ENCODE measurements at regions not wholly inside any gene's neighbourhood (a gene's known extent, or its start where the extent isn't known, plus 50 kb on each side); places are given as distances from the start of the nearest gene placed in this dataset.

DNA sequence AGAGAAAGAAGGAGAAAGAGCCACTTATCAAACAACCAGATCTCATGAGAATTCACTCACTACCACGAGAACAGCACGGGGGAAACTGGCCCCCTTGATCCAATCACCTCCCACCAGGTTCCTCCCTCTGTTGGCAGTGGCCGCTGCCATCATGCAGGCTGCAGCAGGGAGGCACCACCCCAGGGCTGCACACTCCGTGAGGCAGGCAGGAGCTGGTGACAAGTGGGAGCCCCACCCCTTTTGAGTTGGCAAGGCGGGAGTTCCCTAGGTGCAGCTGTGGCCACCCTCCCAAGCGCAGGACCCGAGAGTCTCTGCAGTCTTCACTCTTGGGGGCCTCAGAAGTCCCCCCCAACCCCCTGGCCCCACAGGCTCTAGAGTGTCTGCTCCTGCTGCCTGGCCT, 83.9 kb upstream of the GJB5 start:
- TF ChIP-seq, protein P1, sequence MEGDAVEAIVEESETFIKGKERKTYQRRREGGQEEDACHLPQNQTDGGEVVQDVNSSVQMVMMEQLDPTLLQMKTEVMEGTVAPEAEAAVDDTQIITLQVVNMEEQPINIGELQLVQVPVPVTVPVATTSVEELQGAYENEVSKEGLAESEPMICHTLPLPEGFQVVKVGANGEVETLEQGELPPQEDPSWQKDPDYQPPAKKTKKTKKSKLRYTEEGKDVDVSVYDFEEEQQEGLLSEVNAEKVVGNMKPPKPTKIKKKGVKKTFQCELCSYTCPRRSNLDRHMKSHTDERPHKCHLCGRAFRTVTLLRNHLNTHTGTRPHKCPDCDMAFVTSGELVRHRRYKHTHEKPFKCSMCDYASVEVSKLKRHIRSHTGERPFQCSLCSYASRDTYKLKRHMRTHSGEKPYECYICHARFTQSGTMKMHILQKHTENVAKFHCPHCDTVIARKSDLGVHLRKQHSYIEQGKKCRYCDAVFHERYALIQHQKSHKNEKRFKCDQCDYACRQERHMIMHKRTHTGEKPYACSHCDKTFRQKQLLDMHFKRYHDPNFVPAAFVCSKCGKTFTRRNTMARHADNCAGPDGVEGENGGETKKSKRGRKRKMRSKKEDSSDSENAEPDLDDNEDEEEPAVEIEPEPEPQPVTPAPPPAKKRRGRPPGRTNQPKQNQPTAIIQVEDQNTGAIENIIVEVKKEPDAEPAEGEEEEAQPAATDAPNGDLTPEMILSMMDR (IDR thresholded peaks at IDR 0.05): no peak
- TF ChIP-seq POLR2A (IDR thresholded peaks at IDR 0.05): no peak
- TF ChIP-seq POLR2AphosphoS5 (IDR thresholded peaks at IDR 0.05): no peak
- TF ChIP-seq EP300 (IDR thresholded peaks at IDR 0.05; ENCODE audit: low read depth): no peak
